HCT116 (cell line): ENCODE measurements at regions not wholly inside any gene's neighbourhood (a gene's known extent, or its start where the extent isn't known, plus 50 kb on each side); places are given as distances from the start of the nearest gene placed in this dataset.
"Not testable (repeated sequence)": the region's sequence is repeated elsewhere in the genome, so short reads cannot be mapped to it uniquely, and the experiment has no call there.

Experiments used
- ATAC-seq: fragments of 200-7000 bp; cut with Tn5 transposase; 2 replicates; pipeline ENCODE4 v1.9.1; 2020; ENCODE audit warnings: mild to moderate bottlenecking, moderate library complexity
- BruUV-seq: library from RNA; stranded (reverse); fragments of 400-500 nt; replicated peaks from 2 replicates; lab custom pipeline; 2021; lab: Mats Ljungman, UMichigan
- CTCF ChIA-PET: fragments of 300-600 bp; sonication (Branson Sonifier 250); formaldehyde crosslinking; loops from one replicate; lab custom pipeline; 2021; ENCODE audit warnings: antibody characterized with exemption; lab: Charles Lee
- POLR2A ChIA-PET: fragments of 300-600, 350-600 bp; sonication (Branson Sonifier 250); formaldehyde crosslinking; loops from one replicate; lab custom pipeline; 2021; ENCODE audit warnings: antibody characterized with exemption; lab: Charles Lee
- RAD21 ChIA-PET, 2 experiments: fragments of 300-600 bp; sonication (Branson Sonifier 250); formaldehyde crosslinking; loops; one replicate each; lab custom pipeline; 2023; ENCODE audit warnings: low total read pairs in 2 of 2; ENCODE audit not compliant: uncharacterized antibody in 2 of 2, unreplicated experiment in 2 of 2, low non-redundant PET in 1 of 2; lab: Charles Lee
- DNase-seq: peaks from one replicate; pipeline ENCODE4 v3.0.0-alpha.2; 2010; ENCODE audit warnings: low read depth, low spot score
- H2AFZ ChIP-seq: fragments of 200-600 bp; shearing (Covaris generic), sonication (generic); 2 replicates; pipeline ENCODE4 v1.6.1; 2017; ENCODE audit warnings: low read depth, mixed run types, mixed read lengths, antibody characterized with exemption, low read length; ENCODE audit not compliant: poor library complexity, severe bottlenecking
- H3K27ac ChIP-seq: 2 replicates; pipeline ENCODE4 v1.5.1; 2012; ENCODE audit warnings: low read depth, low read length
- H3K27me3 ChIP-seq: fragments of 200-600 bp; sonication (generic); 2 replicates; pipeline ENCODE4 v1.6.1; 2016; ENCODE audit warnings: mixed run types, low read length, mixed read lengths; ENCODE audit not compliant: insufficient read depth
- H3K36me3 ChIP-seq, 2 experiments: fragments of 200-500 bp in 1 of 2; fragments of 200-600 bp in 1 of 2; sonication (Bioruptor generic) in 1 of 2; sonication (generic) in 1 of 2; 2 replicates each; pipeline versions ENCODE4 v1.5.1 to v1.6.1; 2014 to 2016; ENCODE audit warnings: low read length in 2 of 2, inconsistent platforms in 1 of 2, mixed read lengths in 1 of 2, mixed run types in 1 of 2; ENCODE audit not compliant: insufficient read depth in 2 of 2, control insufficient read depth in 1 of 2
- H3K4me1 ChIP-seq, 2 experiments: fragments of 200-600 bp in 1 of 2; sonication (generic) in 1 of 2; 2 replicates each; pipeline versions ENCODE4 v1.5.1 to v1.6.1; 2012 to 2017; ENCODE audit warnings: low read length in 2 of 2, inconsistent platforms in 1 of 2, mild to moderate bottlenecking in 1 of 2, mixed read lengths in 1 of 2, mixed run types in 1 of 2, moderate library complexity in 1 of 2; ENCODE audit not compliant: insufficient read depth in 2 of 2, control insufficient read depth in 1 of 2
- H3K4me2 ChIP-seq: fragments of 200-600 bp; sonication (generic); 2 replicates; pipeline ENCODE4 v1.6.1; 2017; ENCODE audit warnings: mixed run types, low read length, mixed read lengths
- H3K4me3 ChIP-seq, 2 experiments: fragments of 200-600 bp in 1 of 2; sonication (generic) in 1 of 2; replicated peaks in 1 of 2; 2 replicates each; pipeline ENCODE4 v1.5.1; 2011 to 2016; ENCODE audit warnings: low read length in 2 of 2, control low read depth in 1 of 2, low read depth in 1 of 2, mild to moderate bottlenecking in 1 of 2, mixed read lengths in 1 of 2, mixed run types in 1 of 2
- H3K79me2 ChIP-seq: fragments of 200-600 bp; sonication (generic); 2 replicates; pipeline ENCODE4 v1.6.1; 2017; ENCODE audit warnings: mild to moderate bottlenecking, mixed run types, low read length, moderate library complexity, mixed read lengths; ENCODE audit not compliant: insufficient read depth
- H3K9ac ChIP-seq: fragments of 200-600 bp; sonication (generic); 2 replicates; pipeline ENCODE4 v1.6.1; 2016; ENCODE audit warnings: low read length, mixed read lengths
- H3K9me2 ChIP-seq: fragments of 200-600 bp; sonication (generic), shearing (Covaris generic); 2 replicates; pipeline ENCODE4 v1.6.1; 2017; ENCODE audit warnings: mixed run types, mild to moderate bottlenecking, moderate library complexity; ENCODE audit not compliant: insufficient read depth
- H3K9me3 ChIP-seq, 2 experiments: fragments of 200-500 bp in 1 of 2; fragments of 200-600 bp in 1 of 2; sonication (Bioruptor generic) in 1 of 2; sonication (generic) in 1 of 2; 2 replicates each; pipeline ENCODE4 v1.6.1; 2014 to 2017; ENCODE audit warnings: low read length in 2 of 2, mixed read lengths in 2 of 2, inconsistent platforms in 1 of 2, low read depth in 1 of 2, mild to moderate bottlenecking in 1 of 2, mixed run types in 1 of 2, moderate library complexity in 1 of 2; ENCODE audit not compliant: control insufficient read depth in 1 of 2, insufficient read depth in 1 of 2
- H4K20me1 ChIP-seq: fragments of 200-600 bp; sonication (generic), shearing (Covaris generic); 2 replicates; pipeline ENCODE4 v1.6.1; 2017; ENCODE audit warnings: mixed run types, mild to moderate bottlenecking, moderate library complexity; ENCODE audit not compliant: insufficient read depth
- SRF ChIP-seq: IDR thresholded peaks from 2 replicates; pipeline ENCODE4 v1.6.1; 2012; ENCODE audit warnings: low read depth
- ZFX ChIP-seq: fragments of 450-650 bp; IDR thresholded peaks from 2 replicates; pipeline ENCODE4 v1.6.1; 2017
- intact Hi-C: fragments of 100-400 bp; cut with micrococcal nuclease; formaldehyde crosslinking; loops from 2 replicates; pipeline ENCODE4 v1.10.0; 2022
- TF ChIP-seq, protein P1 (sequence below): IDR thresholded peaks from 2 replicates; pipeline ENCODE4 v1.6.1; 2011; ENCODE audit warnings: mild to moderate bottlenecking, low read length, moderate library complexity; ENCODE audit not compliant: insufficient replicate concordance; ENCODE audit errors: extremely low read depth

DNA sequence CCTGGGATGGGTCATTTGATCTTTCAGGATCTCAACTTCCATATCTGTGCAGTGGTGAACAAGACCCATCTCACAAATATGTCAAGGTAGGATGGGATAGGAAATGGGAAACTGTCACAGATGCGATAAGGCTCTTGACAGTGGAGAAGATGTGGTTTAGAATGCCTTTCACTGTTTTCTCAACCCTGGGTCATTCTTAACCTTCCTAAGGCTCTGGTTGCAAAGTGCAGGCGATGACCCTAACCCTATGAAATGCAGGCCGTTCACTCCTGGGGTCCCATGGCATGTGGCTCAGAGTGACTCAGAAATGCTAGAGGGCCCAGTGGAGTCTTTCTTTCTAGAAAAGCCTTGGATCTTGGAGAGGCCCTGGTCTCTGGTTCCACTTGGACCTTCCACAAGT is 61.7 kb downstream of the FOXA2 start (continued):
- TF ChIP-seq, protein P1, sequence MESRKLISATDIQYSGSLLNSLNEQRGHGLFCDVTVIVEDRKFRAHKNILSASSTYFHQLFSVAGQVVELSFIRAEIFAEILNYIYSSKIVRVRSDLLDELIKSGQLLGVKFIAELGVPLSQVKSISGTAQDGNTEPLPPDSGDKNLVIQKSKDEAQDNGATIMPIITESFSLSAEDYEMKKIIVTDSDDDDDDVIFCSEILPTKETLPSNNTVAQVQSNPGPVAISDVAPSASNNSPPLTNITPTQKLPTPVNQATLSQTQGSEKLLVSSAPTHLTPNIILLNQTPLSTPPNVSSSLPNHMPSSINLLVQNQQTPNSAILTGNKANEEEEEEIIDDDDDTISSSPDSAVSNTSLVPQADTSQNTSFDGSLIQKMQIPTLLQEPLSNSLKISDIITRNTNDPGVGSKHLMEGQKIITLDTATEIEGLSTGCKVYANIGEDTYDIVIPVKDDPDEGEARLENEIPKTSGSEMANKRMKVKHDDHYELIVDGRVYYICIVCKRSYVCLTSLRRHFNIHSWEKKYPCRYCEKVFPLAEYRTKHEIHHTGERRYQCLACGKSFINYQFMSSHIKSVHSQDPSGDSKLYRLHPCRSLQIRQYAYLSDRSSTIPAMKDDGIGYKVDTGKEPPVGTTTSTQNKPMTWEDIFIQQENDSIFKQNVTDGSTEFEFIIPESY: no peak

DNA sequence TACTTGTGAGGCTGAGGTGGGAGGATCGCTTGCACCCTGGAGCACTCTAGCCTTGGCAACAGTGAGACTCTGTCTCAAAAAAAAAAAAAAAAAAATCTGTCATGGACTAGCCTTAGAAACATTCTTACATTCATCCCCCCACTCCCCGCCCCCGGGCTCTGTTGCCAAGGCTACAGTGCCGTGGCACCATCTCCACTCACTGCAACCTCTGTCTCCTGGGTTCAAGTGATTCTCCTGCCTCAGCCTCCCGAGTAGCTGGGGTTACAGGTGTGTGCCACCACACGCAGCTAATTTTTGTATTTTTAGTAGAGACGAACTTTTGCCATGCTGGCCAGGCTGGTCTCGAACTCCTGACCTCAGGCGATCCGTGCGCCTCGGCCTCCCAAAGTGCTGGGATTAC is 62.4 kb downstream of the FOXA2 start:
- RAD21 ChIA-PET, H2AFZ ChIP-seq, H3K4me3 ChIP-seq, H3K9me3 ChIP-seq, ATAC-seq, POLR2A ChIA-PET, DNase-seq, H3K27ac ChIP-seq, H3K4me1 ChIP-seq, H3K79me2 ChIP-seq, H3K9me2 ChIP-seq, H4K20me1 ChIP-seq, H3K9ac ChIP-seq, H3K36me3 ChIP-seq, intact Hi-C loops, H3K4me2 ChIP-seq, BruUV-seq: not testable (repeated sequence)
- H3K27me3 ChIP-seq: peaks cover 13% of the 10 kb centered on the region; the same call in 1 of the 2 replicates
- CTCF ChIA-PET: interaction anchor here (0.7 kb wide), 1 partner anchor 1104 kb away, joined by 3 read pairs; no protein-coding TSS in a partner anchor

DNA sequence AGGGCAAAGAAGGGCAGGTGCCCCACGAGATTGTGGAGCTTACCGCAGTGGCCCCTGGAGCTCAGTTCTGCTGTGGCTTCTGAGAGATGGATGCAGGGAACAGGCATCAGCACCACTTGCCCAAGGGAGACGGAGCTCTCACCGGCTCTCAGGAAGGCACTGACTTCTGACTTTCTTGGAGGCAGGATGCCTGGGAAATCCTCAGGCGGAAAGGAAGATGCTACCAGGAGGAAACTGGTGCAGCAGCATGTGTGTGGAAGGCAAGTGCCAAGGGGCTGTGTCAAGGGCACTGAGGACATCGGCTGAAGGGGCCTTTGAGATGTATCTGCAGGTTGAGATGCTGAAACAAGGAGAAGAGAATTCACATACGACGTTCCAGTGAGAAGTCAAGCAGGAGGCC is 64.0 kb downstream of the FOXA2 start:
- no peaks in the 10 kb centered on the region for H4K20me1 ChIP-seq
- no peak for TF ChIP-seq SRF
- no peak for TF ChIP-seq ZFX
- intact Hi-C loops: no loop called here
- no peaks in the 10 kb centered on the region for H3K36me3 ChIP-seq
- H3K9me2 ChIP-seq: no peaks in the 10 kb centered on the region
- H3K27ac ChIP-seq: no peak overlapping the region
- ATAC-seq (no peak), DNase-seq (no peak)
- H3K9me3 ChIP-seq: no peaks in the 10 kb centered on the region
- BruUV-seq: no TSS peak
- H3K4me1 ChIP-seq: no peaks in the 10 kb centered on the region
- ChIA-PET CTCF (no interaction called here), RAD21 (no interaction called here), POLR2A (no interaction called here)
- no peak overlapping the region for H3K4me3 ChIP-seq
- no peaks in the 10 kb centered on the region for H3K79me2 ChIP-seq
- H3K27me3 ChIP-seq: peaks cover 9% of the 10 kb centered on the region; the same call in 1 of the 2 replicates
- no peak overlapping the region for H3K4me2 ChIP-seq
- no peak overlapping the region for H3K9ac ChIP-seq
- no peak overlapping the region for H2AFZ ChIP-seq
